ENCODE measurements at regions not wholly inside any gene's neighbourhood (a gene's known extent, or its start where the extent isn't known, plus 50 kb on each side); places are given as distances from the start of the nearest gene placed in this dataset.

- TF ChIP-seq ZNF462 (CRISPR knock-in tag; IDR thresholded peaks at IDR 0.05): no peak
- no peak for TF ChIP-seq STAT1 (IDR thresholded peaks at IDR 0.05; ENCODE audit: unreplicated experiment)
- TF ChIP-seq CREB1 (CRISPR knock-in tag; IDR thresholded peaks at IDR 0.05; ENCODE audit: low read depth): no peak
- no peak for TF ChIP-seq CTCF (conservative IDR thresholded peaks at IDR 0.05; ENCODE audit: low read depth in 2 of 2)
- TF ChIP-seq EZH2 (IDR thresholded peaks at IDR 0.05; ENCODE audit: low read depth, unreplicated experiment): no peak
- no peak for TF ChIP-seq ZNF114 (CRISPR knock-in tag; IDR thresholded peaks at IDR 0.05)
Observed at GRCh38 chr7:41334071-41334862, 368.6 kb downstream of the INHBA start (continued).

- no peak overlapping the region for H3K4me3 ChIP-seq
- no peaks in the 10 kb centered on the region for H3K27me3 ChIP-seq (ENCODE audit: insufficient read depth)
- H3F3A ChIP-seq (replicated peaks; ENCODE audit: low read depth): no peaks in the 10 kb centered on the region
- H2AFZ ChIP-seq: no peak overlapping the region
- H3K9me2 ChIP-seq (ENCODE audit: insufficient read depth): peaks cover 9% of the 10 kb centered on the region; the same call in 1 of the 2 replicates
- Mint-ChIP-seq H3K36me3 (ENCODE audit: low read depth) (no peaks in the 10 kb centered on the region), H3K4me3 (no peak overlapping the region), H3K9me3 (no peaks in the 10 kb centered on the region), H3K4me1 (no peaks in the 10 kb centered on the region), H3K27ac (no peak overlapping the region), H3K27me3 (ENCODE audit: insufficient read depth, low read depth, poor library complexity) (peaks cover 1% of the 10 kb centered on the region)
- no peak for DNase-seq (ENCODE audit: low spot score)
- no peaks in the 10 kb centered on the region for H3K36me3 ChIP-seq (ENCODE audit: insufficient read depth)
- no peak for ATAC-seq
- no peak overlapping the region for H3K27ac ChIP-seq (ENCODE audit: low read depth)
- H4K20me1 ChIP-seq (replicated peaks; ENCODE audit: insufficient read depth): no peaks in the 10 kb centered on the region
- H3K4me1 ChIP-seq (ENCODE audit: insufficient read depth): no peaks in the 10 kb centered on the region
- no peak overlapping the region for H3K4me2 ChIP-seq
- no peaks in the 10 kb centered on the region for H3K79me2 ChIP-seq (replicated peaks; ENCODE audit: insufficient read depth)
- TF ChIP-seq POLR2AphosphoS5 (IDR thresholded peaks at IDR 0.05; ENCODE audit: low read depth) (no peak), CREB1 (CRISPR knock-in tag; IDR thresholded peaks at IDR 0.05; ENCODE audit: low read depth) (no peak), EZH2phosphoT487 (IDR thresholded peaks at IDR 0.05; ENCODE audit: unreplicated experiment) (no peak), REST (IDR thresholded peaks at IDR 0.05; ENCODE audit: unreplicated experiment) (no peak), JUNB (IDR thresholded peaks at IDR 0.05; ENCODE audit: unreplicated experiment) (no peak), ZNF114 (CRISPR knock-in tag; IDR thresholded peaks at IDR 0.05) (no peak), ETS1 (IDR thresholded peaks at IDR 0.05) (no peak), EZH2 (IDR thresholded peaks at IDR 0.05; ENCODE audit: low read depth, unreplicated experiment) (no peak), ZNF331 (CRISPR knock-in tag; IDR thresholded peaks at IDR 0.05; ENCODE audit: low read depth) (no peak)
Observed at GRCh38 chr7:41333511-41333910, 369.4 kb downstream of the INHBA start.

Data from GM23338 (cell line).